OCI-LY7 (cell line): ENCODE measurements at regions not wholly inside any gene's neighbourhood (a gene's known extent, or its start where the extent isn't known, plus 50 kb on each side); places are given as distances from the start of the nearest gene placed in this dataset.

Experiments
- BruUV-seq: library from RNA; stranded (reverse); fragments of 400-500 nt; replicated peaks from 2 replicates; lab custom pipeline; 2021; lab: Mats Ljungman, UMichigan
- CTCF ChIA-PET: fragments of 300-600 bp; sonication (Branson Sonifier 250); formaldehyde crosslinking; loops from one replicate; lab custom pipeline; 2022; ENCODE audit warnings: antibody characterized with exemption; ENCODE audit not compliant: unreplicated experiment; lab: Charles Lee
- POLR2A ChIA-PET: fragments of 300-600 bp; sonication (Branson Sonifier 250); formaldehyde crosslinking; loops from one replicate; lab custom pipeline; 2022; ENCODE audit warnings: antibody characterized with exemption; lab: Charles Lee
- DNase-seq: peaks from one replicate; pipeline ENCODE4 v3.0.0-alpha.2; 2015; ENCODE audit warnings: low spot score
- H2AFZ ChIP-seq: fragments of 200-600 bp; sonication (generic), shearing (Covaris generic); 2 replicates; pipeline ENCODE4 v1.6.1; 2014; ENCODE audit warnings: mild to moderate bottlenecking, antibody characterized with exemption, low read length, moderate library complexity
- H3K27ac ChIP-seq: fragments of 200-600 bp; sonication (generic); 2 replicates; pipeline ENCODE4 v1.5.1; 2014; ENCODE audit warnings: mixed run types, low read depth, mild to moderate bottlenecking, moderate library complexity, low read length, inconsistent platforms; ENCODE audit not compliant: poor library complexity, severe bottlenecking
- H3K36me3 ChIP-seq: fragments of 200-600 bp; sonication (generic); 2 replicates; pipeline ENCODE4 v1.6.1; 2014; ENCODE audit warnings: mild to moderate bottlenecking, antibody characterized with exemption, low read length, moderate library complexity, mixed read lengths; ENCODE audit not compliant: insufficient read depth
- H3K4me1 ChIP-seq: fragments of 200-600 bp; sonication (generic); 2 replicates; pipeline ENCODE4 v1.5.1; 2014; ENCODE audit warnings: mild to moderate bottlenecking, low read length; ENCODE audit not compliant: insufficient read depth, poor library complexity, severe bottlenecking
- H3K4me2 ChIP-seq: fragments of 200-600 bp; sonication (generic); 2 replicates; pipeline ENCODE4 v1.6.1; 2014; ENCODE audit warnings: mild to moderate bottlenecking, low read length
- H3K4me3 ChIP-seq: fragments of 200-600 bp; sonication (generic); 2 replicates; pipeline ENCODE4 v1.5.1; 2014; ENCODE audit warnings: mild to moderate bottlenecking, low read depth, low read length; ENCODE audit not compliant: poor library complexity, severe bottlenecking
- H3K79me2 ChIP-seq: fragments of 200-600 bp; sonication (generic); 2 replicates; pipeline ENCODE4 v1.6.1; 2016; ENCODE audit warnings: low read depth, mild to moderate bottlenecking, low read length, moderate library complexity, mixed read lengths; ENCODE audit not compliant: insufficient read depth
- H3K9me2 ChIP-seq: fragments of 200-600 bp; sonication (generic); 2 replicates; pipeline ENCODE4 v1.6.1; 2016; ENCODE audit warnings: mild to moderate bottlenecking, low read length, mixed read lengths; ENCODE audit not compliant: insufficient read depth
- H3K9me3 ChIP-seq: fragments of 200-600 bp; sonication (generic); 2 replicates; pipeline ENCODE4 v1.6.1; 2014; ENCODE audit warnings: mild to moderate bottlenecking, mixed run types, low read length, mixed read lengths
- H4K20me1 ChIP-seq: fragments of 200-600 bp; sonication (generic); 2 replicates; pipeline ENCODE4 v1.6.1; 2014; ENCODE audit warnings: mild to moderate bottlenecking, antibody characterized with exemption, low read length, moderate library complexity, mixed read lengths; ENCODE audit not compliant: insufficient read depth
- EZH2phosphoT487 ChIP-seq: fragments of 200-600 bp; sonication (generic); IDR thresholded peaks from 2 replicates; pipeline ENCODE4 v1.6.1; 2018; ENCODE audit warnings: low read depth, borderline replicate concordance, mild to moderate bottlenecking, mixed run types, antibody characterized with exemption, low read length, moderate library complexity, mixed read lengths
- intact Hi-C: fragments of 100-400 bp; cut with micrococcal nuclease; formaldehyde crosslinking; loops from one replicate; pipeline ENCODE4 v1.10.0; 2022; ENCODE audit not compliant: unreplicated experiment
- TF ChIP-seq, protein P1 (sequence below): fragments of 200-600 bp; sonication (generic); conservative IDR thresholded peaks from 2 replicates; pipeline ENCODE4 v1.5.1; 2014; ENCODE audit warnings: mild to moderate bottlenecking, antibody characterized with exemption, low read length, moderate library complexity, mixed read lengths

DNA sequence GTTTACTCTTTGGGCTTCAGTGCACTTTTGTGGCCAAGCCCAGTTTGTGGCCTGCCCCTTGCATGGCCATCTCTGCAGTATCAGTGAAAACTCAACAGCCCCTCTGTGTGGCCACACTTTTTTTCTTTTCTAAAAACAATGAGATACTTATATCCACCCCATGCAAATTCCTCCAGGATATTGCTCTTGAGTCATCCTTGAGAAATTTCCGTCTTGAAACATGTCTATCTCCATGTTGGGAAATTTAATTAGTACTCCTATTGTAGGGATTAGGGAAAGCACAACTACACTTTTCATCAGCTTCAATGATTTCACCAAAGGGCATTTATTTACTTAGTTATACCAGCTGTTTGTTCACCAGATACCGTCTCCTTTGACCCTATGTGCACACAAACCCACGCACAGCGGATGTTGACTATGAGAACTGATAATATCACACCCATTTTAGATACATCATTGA is 993.1 kb downstream of the TSN start:
- H2AFZ ChIP-seq, result no peak overlapping the region
- no peaks in the 10 kb centered on the region for H4K20me1 ChIP-seq
- intact Hi-C loops, result no loop called here
- H3K36me3 ChIP-seq, result no peaks in the 10 kb centered on the region
- H3K4me2 ChIP-seq, result no peak overlapping the region
- no peak overlapping the region for H3K4me3 ChIP-seq
- H3K9me3 ChIP-seq, result no peaks in the 10 kb centered on the region
- no peak overlapping the region for H3K27ac ChIP-seq
- no peaks in the 10 kb centered on the region for H3K9me2 ChIP-seq
- no peaks in the 10 kb centered on the region for H3K4me1 ChIP-seq
- no peak for DNase-seq
- TF ChIP-seq EZH2phosphoT487, result no peak
- TF ChIP-seq, protein P1, sequence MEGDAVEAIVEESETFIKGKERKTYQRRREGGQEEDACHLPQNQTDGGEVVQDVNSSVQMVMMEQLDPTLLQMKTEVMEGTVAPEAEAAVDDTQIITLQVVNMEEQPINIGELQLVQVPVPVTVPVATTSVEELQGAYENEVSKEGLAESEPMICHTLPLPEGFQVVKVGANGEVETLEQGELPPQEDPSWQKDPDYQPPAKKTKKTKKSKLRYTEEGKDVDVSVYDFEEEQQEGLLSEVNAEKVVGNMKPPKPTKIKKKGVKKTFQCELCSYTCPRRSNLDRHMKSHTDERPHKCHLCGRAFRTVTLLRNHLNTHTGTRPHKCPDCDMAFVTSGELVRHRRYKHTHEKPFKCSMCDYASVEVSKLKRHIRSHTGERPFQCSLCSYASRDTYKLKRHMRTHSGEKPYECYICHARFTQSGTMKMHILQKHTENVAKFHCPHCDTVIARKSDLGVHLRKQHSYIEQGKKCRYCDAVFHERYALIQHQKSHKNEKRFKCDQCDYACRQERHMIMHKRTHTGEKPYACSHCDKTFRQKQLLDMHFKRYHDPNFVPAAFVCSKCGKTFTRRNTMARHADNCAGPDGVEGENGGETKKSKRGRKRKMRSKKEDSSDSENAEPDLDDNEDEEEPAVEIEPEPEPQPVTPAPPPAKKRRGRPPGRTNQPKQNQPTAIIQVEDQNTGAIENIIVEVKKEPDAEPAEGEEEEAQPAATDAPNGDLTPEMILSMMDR, result no peak
- ChIA-PET CTCF (no interaction called here), POLR2A (no interaction called here)
- H3K79me2 ChIP-seq, result no peaks in the 10 kb centered on the region
- no TSS peak for BruUV-seq

DNA sequence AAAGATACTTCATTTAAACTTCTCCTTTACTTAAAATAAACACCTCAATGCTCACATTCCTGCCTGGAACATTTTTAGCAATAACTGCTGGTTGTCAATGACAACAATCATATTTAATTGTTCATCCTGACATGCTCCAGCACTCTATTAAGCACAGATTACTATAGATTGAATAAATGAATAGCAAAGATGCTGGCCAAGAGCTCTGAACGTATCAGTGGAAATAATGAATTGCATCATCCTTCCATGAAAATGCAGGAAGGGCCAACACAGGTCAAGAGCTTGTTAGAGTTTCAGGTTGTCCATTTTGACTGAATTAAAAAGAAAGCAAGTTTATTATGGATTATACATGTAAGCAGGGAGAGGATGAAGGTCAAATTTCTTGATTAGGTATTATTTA is 994.0 kb downstream of the TSN start:
- H3K4me2 ChIP-seq, result no peak overlapping the region
- H3K36me3 ChIP-seq, result no peaks in the 10 kb centered on the region
- TF ChIP-seq, protein P1, result no peak
- TF ChIP-seq EZH2phosphoT487, result no peak
- ChIA-PET CTCF (no interaction called here), POLR2A (no interaction called here)
- no TSS peak for BruUV-seq
- H3K4me3 ChIP-seq, result no peak overlapping the region
- DNase-seq, result no peak
- no peaks in the 10 kb centered on the region for H3K4me1 ChIP-seq
- no peaks in the 10 kb centered on the region for H4K20me1 ChIP-seq
- no peaks in the 10 kb centered on the region for H3K9me3 ChIP-seq
- no peak overlapping the region for H3K27ac ChIP-seq
- no peaks in the 10 kb centered on the region for H3K79me2 ChIP-seq
- no peak overlapping the region for H2AFZ ChIP-seq
- intact Hi-C loops, result no loop called here
- H3K9me2 ChIP-seq, result no peaks in the 10 kb centered on the region

DNA sequence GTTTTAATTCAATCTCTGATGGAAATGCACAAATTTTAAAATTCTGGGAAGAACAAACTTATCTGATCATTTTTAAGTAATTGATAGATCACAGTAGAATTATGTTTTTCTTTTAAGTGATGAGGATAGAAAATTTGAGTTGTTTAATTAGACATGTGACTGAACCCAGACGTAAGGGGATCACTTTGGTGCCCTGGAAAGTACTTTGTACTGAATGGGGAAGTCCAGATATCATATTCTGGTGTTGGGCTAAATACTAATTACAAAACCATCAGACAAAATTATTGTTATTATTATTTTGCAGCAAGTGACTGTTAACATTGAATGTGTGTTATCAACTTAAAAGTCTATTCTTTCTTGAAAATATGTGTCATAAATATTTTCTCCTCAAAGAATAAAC is 994.6 kb downstream of the TSN start:
- no peaks in the 10 kb centered on the region for H3K36me3 ChIP-seq
- H3K4me2 ChIP-seq, result no peak overlapping the region
- no peaks in the 10 kb centered on the region for H3K79me2 ChIP-seq
- no peaks in the 10 kb centered on the region for H4K20me1 ChIP-seq
- no peak for DNase-seq
- intact Hi-C loops, result no loop called here
- no peak overlapping the region for H3K4me3 ChIP-seq
- H3K4me1 ChIP-seq, result no peaks in the 10 kb centered on the region
- H3K9me3 ChIP-seq, result no peaks in the 10 kb centered on the region
- BruUV-seq, result no TSS peak
- no peak overlapping the region for H2AFZ ChIP-seq
- CTCF ChIA-PET, result no interaction called here
- no peak overlapping the region for H3K27ac ChIP-seq
- no peak for TF ChIP-seq EZH2phosphoT487
- TF ChIP-seq, protein P1, result no peak
- no peaks in the 10 kb centered on the region for H3K9me2 ChIP-seq
- POLR2A ChIA-PET, result no interaction called here
